ENCODE measurements at regions not wholly inside any gene's neighbourhood (a gene's known extent, or its start where the extent isn't known, plus 50 kb on each side); places are given as distances from the start of the nearest gene placed in this dataset.
A peak's percentile ranks its signal among the peaks of the same experiment; 100 is the strongest.

- no peak overlapping the region for H3K4me2 ChIP-seq (ENCODE audit: low read length)
- H2BK5ac ChIP-seq (ENCODE audit: low read depth, low read length, poor library complexity), result no peak overlapping the region
- no peak overlapping the region for H2BK120ac ChIP-seq (ENCODE audit: insufficient read depth, low read length, poor library complexity)
- H3K14ac ChIP-seq (ENCODE audit: low read length), result no peak overlapping the region
- no peak overlapping the region for H3K4ac ChIP-seq (ENCODE audit: low read depth, low read length)
- H3K9ac ChIP-seq (ENCODE audit: low read length), result no peak overlapping the region
- H3K9me3 ChIP-seq (ENCODE audit: insufficient read depth, low read depth, low read length), result no peaks in the 10 kb centered on the region
- DNase-seq, result no peak
- no peak overlapping the region for H2AK5ac ChIP-seq (ENCODE audit: low read length)
- no peaks in the 10 kb centered on the region for H3K79me1 ChIP-seq (ENCODE audit: low read length)
- H4K91ac ChIP-seq (ENCODE audit: low read depth, low read length), result no peak overlapping the region
- no peak overlapping the region for H2BK12ac ChIP-seq (ENCODE audit: low read length)
- no peak overlapping the region for H3K23ac ChIP-seq (ENCODE audit: low read length)
- H2AFZ ChIP-seq (ENCODE audit: insufficient read depth, low read length, poor library complexity), result no peak overlapping the region
- H3K18ac ChIP-seq (ENCODE audit: low read length), result no peak overlapping the region
- no peaks in the 10 kb centered on the region for H3K79me2 ChIP-seq (ENCODE audit: control insufficient read depth, insufficient read depth, low read length, poor library complexity)
- no CpG with 5 or more reads among the region's 1 CpG for WGBS (ENCODE audit: extremely low coverage, insufficient coverage, insufficient read length)
- no peaks in the 10 kb centered on the region for H3K27me3 ChIP-seq (ENCODE audit: insufficient read depth, low read length)
- no peak overlapping the region for H4K12ac ChIP-seq (ENCODE audit: low read depth, low read length)
- no peak overlapping the region for H3K27ac ChIP-seq (ENCODE audit: low read depth, low read length)
- H3K4me1 ChIP-seq (ENCODE audit: control insufficient read depth in 1 of 2, insufficient read depth in 2 of 2, low read length in 2 of 2), result no peaks in the 10 kb centered on the region
- no peak overlapping the region for H3K4me3 ChIP-seq (ENCODE audit: low read depth, low read length)
- no peak overlapping the region for H4K8ac ChIP-seq (ENCODE audit: low read depth, low read length)
- H3K36me3 ChIP-seq (ENCODE audit: control insufficient read depth in 1 of 2, insufficient read depth in 2 of 2, low read length in 2 of 2), result no peaks in the 10 kb centered on the region
Observed at GRCh38 chr5:130727830-130728229, 437.2 kb downstream of the HINT1 start.

GRCh38 chr5:130724658-130725057 lies 440.4 kb downstream of the HINT1 start:
- no peak overlapping the region for H2BK12ac ChIP-seq (ENCODE audit: low read length)
- no peak overlapping the region for H3K4me3 ChIP-seq (ENCODE audit: low read depth, low read length)
- no peaks in the 10 kb centered on the region for H3K79me1 ChIP-seq (ENCODE audit: low read length)
- H3K36me3 ChIP-seq (ENCODE audit: control insufficient read depth in 1 of 2, insufficient read depth in 2 of 2, low read length in 2 of 2), result no peaks in the 10 kb centered on the region
- no peaks in the 10 kb centered on the region for H3K4me1 ChIP-seq (ENCODE audit: control insufficient read depth in 1 of 2, insufficient read depth in 2 of 2, low read length in 2 of 2)
- no peak overlapping the region for H3K14ac ChIP-seq (ENCODE audit: low read length)
- no peak overlapping the region for H3K23ac ChIP-seq (ENCODE audit: low read length)
- no peak overlapping the region for H4K91ac ChIP-seq (ENCODE audit: low read depth, low read length)
- no peak overlapping the region for H2AFZ ChIP-seq (ENCODE audit: insufficient read depth, low read length, poor library complexity)
- no peaks in the 10 kb centered on the region for H3K79me2 ChIP-seq (ENCODE audit: control insufficient read depth, insufficient read depth, low read length, poor library complexity)
- H3K4me2 ChIP-seq (ENCODE audit: low read length), result no peak overlapping the region
- no peak overlapping the region for H2AK5ac ChIP-seq (ENCODE audit: low read length)
- no peak overlapping the region for H4K12ac ChIP-seq (ENCODE audit: low read depth, low read length)
- H3K9me3 ChIP-seq (ENCODE audit: insufficient read depth, low read depth, low read length), result no peaks in the 10 kb centered on the region
- DNase-seq, result no peak
- no peak overlapping the region for H4K8ac ChIP-seq (ENCODE audit: low read depth, low read length)
- no peak overlapping the region for H3K4ac ChIP-seq (ENCODE audit: low read depth, low read length)
- H3K27ac ChIP-seq (ENCODE audit: low read depth, low read length), result no peak overlapping the region
- no peak overlapping the region for H2BK5ac ChIP-seq (ENCODE audit: low read depth, low read length, poor library complexity)
- H2BK120ac ChIP-seq (ENCODE audit: insufficient read depth, low read length, poor library complexity), result no peak overlapping the region
- no CpG with 5 or more reads among the region's 5 CpGs for WGBS (ENCODE audit: extremely low coverage, insufficient coverage, insufficient read length)
- no peak overlapping the region for H3K9ac ChIP-seq (ENCODE audit: low read length)
- no peaks in the 10 kb centered on the region for H3K27me3 ChIP-seq (ENCODE audit: insufficient read depth, low read length)
- no peak overlapping the region for H3K18ac ChIP-seq (ENCODE audit: low read length)

DNA sequence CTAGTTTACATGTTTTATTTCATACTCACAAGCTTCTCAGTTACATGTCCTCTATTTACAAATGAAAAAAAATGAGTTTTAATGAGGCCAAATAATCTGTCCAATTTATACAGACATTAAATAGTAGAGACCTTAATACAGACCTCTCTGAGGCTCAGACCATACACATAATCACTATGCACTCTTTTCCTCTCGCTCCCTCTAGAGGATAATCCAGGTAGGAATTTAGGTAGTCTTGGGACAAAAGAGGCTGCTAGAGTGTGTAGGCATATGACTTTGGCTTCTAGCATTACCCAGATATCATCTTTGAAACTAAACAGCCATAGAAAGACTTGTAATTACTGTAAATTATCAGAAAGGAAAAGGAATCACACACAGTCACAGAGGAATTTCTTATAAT lies 444.7 kb downstream of the HINT1 start:
- no peak overlapping the region for H3K14ac ChIP-seq (ENCODE audit: low read length)
- no peak overlapping the region for H3K4ac ChIP-seq (ENCODE audit: low read depth, low read length)
- WGBS (ENCODE audit: extremely low coverage, insufficient coverage, insufficient read length), result no CpG with 5 or more reads among the region's 1 CpG
- no peaks in the 10 kb centered on the region for H3K79me1 ChIP-seq (ENCODE audit: low read length)
- DNase-seq, result peak; percentile 16 to 62
- H2AK5ac ChIP-seq (ENCODE audit: low read length), result no peak overlapping the region
- H2AFZ ChIP-seq (ENCODE audit: insufficient read depth, low read length, poor library complexity), result no peak overlapping the region
- H3K9me3 ChIP-seq (ENCODE audit: insufficient read depth, low read depth, low read length), result no peaks in the 10 kb centered on the region
- no peaks in the 10 kb centered on the region for H3K36me3 ChIP-seq (ENCODE audit: control insufficient read depth in 1 of 2, insufficient read depth in 2 of 2, low read length in 2 of 2)
- H4K91ac ChIP-seq (ENCODE audit: low read depth, low read length), result no peak overlapping the region
- H3K4me1 ChIP-seq (ENCODE audit: control insufficient read depth in 1 of 2, insufficient read depth in 2 of 2, low read length in 2 of 2), result no peaks in the 10 kb centered on the region
- H3K18ac ChIP-seq (ENCODE audit: low read length), result no peak overlapping the region
- H3K27me3 ChIP-seq (ENCODE audit: insufficient read depth, low read length), result no peaks in the 10 kb centered on the region
- no peaks in the 10 kb centered on the region for H3K79me2 ChIP-seq (ENCODE audit: control insufficient read depth, insufficient read depth, low read length, poor library complexity)
- H3K4me3 ChIP-seq (ENCODE audit: low read depth, low read length), result no peak overlapping the region
- H2BK12ac ChIP-seq (ENCODE audit: low read length), result no peak overlapping the region
- H4K8ac ChIP-seq (ENCODE audit: low read depth, low read length), result no peak overlapping the region
- no peak overlapping the region for H2BK5ac ChIP-seq (ENCODE audit: low read depth, low read length, poor library complexity)
- no peak overlapping the region for H3K4me2 ChIP-seq (ENCODE audit: low read length)
- H3K23ac ChIP-seq (ENCODE audit: low read length), result no peak overlapping the region
- no peak overlapping the region for H3K27ac ChIP-seq (ENCODE audit: low read depth, low read length)
- no peak overlapping the region for H2BK120ac ChIP-seq (ENCODE audit: insufficient read depth, low read length, poor library complexity)
- no peak overlapping the region for H4K12ac ChIP-seq (ENCODE audit: low read depth, low read length)
- H3K9ac ChIP-seq (ENCODE audit: low read length), result no peak overlapping the region

- Histone ChIP-seq H3K4me2 (ENCODE audit: low read length) (no peak overlapping the region), H2AK5ac (ENCODE audit: low read length) (no peak overlapping the region), H2AFZ (ENCODE audit: insufficient read depth, low read length, poor library complexity) (no peak overlapping the region), H3K27ac (ENCODE audit: low read depth, low read length) (no peak overlapping the region), H3K18ac (ENCODE audit: low read length) (no peak overlapping the region), H3K4ac (ENCODE audit: low read depth, low read length) (no peak overlapping the region), H3K4me1 (ENCODE audit: control insufficient read depth in 1 of 2, insufficient read depth in 2 of 2, low read length in 2 of 2) (no peaks in the 10 kb centered on the region), H3K23ac (ENCODE audit: low read length) (no peak overlapping the region), H4K12ac (ENCODE audit: low read depth, low read length) (no peak overlapping the region), H3K27me3 (ENCODE audit: insufficient read depth, low read length) (no peaks in the 10 kb centered on the region), H4K91ac (ENCODE audit: low read depth, low read length) (no peak overlapping the region), H2BK5ac (ENCODE audit: low read depth, low read length, poor library complexity) (no peak overlapping the region), H3K79me2 (ENCODE audit: control insufficient read depth, insufficient read depth, low read length, poor library complexity) (no peaks in the 10 kb centered on the region), H3K14ac (ENCODE audit: low read length) (no peak overlapping the region), H2BK120ac (ENCODE audit: insufficient read depth, low read length, poor library complexity) (no peak overlapping the region), H4K8ac (ENCODE audit: low read depth, low read length) (no peak overlapping the region), H3K79me1 (ENCODE audit: low read length) (no peaks in the 10 kb centered on the region), H3K9ac (ENCODE audit: low read length) (no peak overlapping the region), H2BK12ac (ENCODE audit: low read length) (no peak overlapping the region), H3K36me3 (ENCODE audit: control insufficient read depth in 1 of 2, insufficient read depth in 2 of 2, low read length in 2 of 2) (no peaks in the 10 kb centered on the region), H3K9me3 (ENCODE audit: insufficient read depth, low read depth, low read length) (no peaks in the 10 kb centered on the region), H3K4me3 (ENCODE audit: low read depth, low read length) (no peak overlapping the region)
- no CpG with 5 or more reads among the region's 3 CpGs for WGBS (ENCODE audit: extremely low coverage, insufficient coverage, insufficient read length)
- DNase-seq, result no peak
Observed at GRCh38 chr5:130715541-130715940, 449.5 kb downstream of the HINT1 start.

Data from trophoblast cell (in vitro differentiated cells and primary cell).